ENCODE measurements at regions not wholly inside any gene's neighbourhood (a gene's known extent, or its start where the extent isn't known, plus 50 kb on each side); places are given as distances from the start of the nearest gene placed in this dataset.

DNA sequence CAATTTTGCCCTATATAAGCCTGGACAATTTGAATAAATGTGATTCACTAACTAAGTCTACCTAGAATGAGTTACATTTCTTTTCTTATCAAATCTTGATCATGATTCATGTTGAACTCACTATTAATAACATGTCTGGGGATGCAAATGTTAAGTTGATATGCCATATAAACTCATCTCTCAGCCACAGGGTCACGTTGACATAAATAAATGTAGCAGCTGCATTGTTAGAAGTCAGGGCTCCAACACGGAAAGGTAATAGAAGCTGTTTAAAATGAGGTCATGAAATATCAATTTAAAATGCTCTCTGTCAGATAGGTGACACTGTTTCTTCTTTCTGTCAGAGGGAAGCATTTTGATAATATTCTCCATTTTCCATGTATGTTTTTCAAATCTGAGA, 521.9 kb downstream of the CCDC85A start:
- H4K20me1 ChIP-seq (ENCODE audit: low read depth), result no peaks in the 10 kb centered on the region
- Mint-ChIP-seq H3K4me3 (no peak overlapping the region), H3K27me3 (ENCODE audit: insufficient read depth, low read depth) (no peaks in the 10 kb centered on the region), H3K9me3 (no peaks in the 10 kb centered on the region), H3K27ac (no peak overlapping the region), H3K4me1 (no peaks in the 10 kb centered on the region), H3K36me3 (no peaks in the 10 kb centered on the region)
- H3K4me3 ChIP-seq, result no peak overlapping the region
- H3K27ac ChIP-seq, result no peak overlapping the region
- no peak for DNase-seq (ENCODE audit: low spot score)
- no peaks in the 10 kb centered on the region for H3K27me3 ChIP-seq
- TF ChIP-seq EZH2phosphoT487 (IDR thresholded peaks at IDR 0.05), result no peak
- TF ChIP-seq, protein P1, sequence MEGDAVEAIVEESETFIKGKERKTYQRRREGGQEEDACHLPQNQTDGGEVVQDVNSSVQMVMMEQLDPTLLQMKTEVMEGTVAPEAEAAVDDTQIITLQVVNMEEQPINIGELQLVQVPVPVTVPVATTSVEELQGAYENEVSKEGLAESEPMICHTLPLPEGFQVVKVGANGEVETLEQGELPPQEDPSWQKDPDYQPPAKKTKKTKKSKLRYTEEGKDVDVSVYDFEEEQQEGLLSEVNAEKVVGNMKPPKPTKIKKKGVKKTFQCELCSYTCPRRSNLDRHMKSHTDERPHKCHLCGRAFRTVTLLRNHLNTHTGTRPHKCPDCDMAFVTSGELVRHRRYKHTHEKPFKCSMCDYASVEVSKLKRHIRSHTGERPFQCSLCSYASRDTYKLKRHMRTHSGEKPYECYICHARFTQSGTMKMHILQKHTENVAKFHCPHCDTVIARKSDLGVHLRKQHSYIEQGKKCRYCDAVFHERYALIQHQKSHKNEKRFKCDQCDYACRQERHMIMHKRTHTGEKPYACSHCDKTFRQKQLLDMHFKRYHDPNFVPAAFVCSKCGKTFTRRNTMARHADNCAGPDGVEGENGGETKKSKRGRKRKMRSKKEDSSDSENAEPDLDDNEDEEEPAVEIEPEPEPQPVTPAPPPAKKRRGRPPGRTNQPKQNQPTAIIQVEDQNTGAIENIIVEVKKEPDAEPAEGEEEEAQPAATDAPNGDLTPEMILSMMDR (IDR thresholded peaks at IDR 0.05), result no peak
- no peak for TF ChIP-seq EZH2 (IDR thresholded peaks at IDR 0.05)
- no peaks in the 10 kb centered on the region for H3K4me1 ChIP-seq
- H3K79me2 ChIP-seq (ENCODE audit: low read depth), result no peaks in the 10 kb centered on the region
- H3K9ac ChIP-seq, result no peak overlapping the region
- no peaks in the 10 kb centered on the region for H3K9me3 ChIP-seq (ENCODE audit: low read depth)
- H3K4me2 ChIP-seq, result no peak overlapping the region
- H3F3A ChIP-seq (ENCODE audit: low read depth), result no peaks in the 10 kb centered on the region
- H3K36me3 ChIP-seq, result no peaks in the 10 kb centered on the region
- H2AFZ ChIP-seq (replicated peaks), result no peak overlapping the region

DNA sequence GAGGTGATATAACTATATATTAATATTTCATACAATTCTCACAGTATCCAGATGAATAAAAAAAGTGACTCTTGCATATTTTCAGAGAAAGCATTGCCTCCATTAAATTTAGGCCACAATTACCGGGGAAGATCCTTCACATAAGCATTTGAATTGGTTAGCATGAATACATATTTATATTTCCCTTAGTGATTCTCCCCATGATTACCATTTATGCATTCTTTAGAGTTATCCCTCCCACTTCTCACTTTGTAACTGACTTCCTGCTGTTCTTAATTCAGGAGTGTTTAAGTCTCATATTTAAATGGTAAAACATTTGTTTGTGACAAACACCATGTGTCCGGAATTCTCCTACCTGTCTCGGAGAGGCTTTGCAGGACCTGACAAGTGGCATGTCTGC, 523.4 kb downstream of the CCDC85A start:
- H3K4me1 ChIP-seq, result no peaks in the 10 kb centered on the region
- Mint-ChIP-seq H3K4me1 (no peaks in the 10 kb centered on the region), H3K36me3 (no peaks in the 10 kb centered on the region), H3K9me3 (no peaks in the 10 kb centered on the region), H3K27me3 (ENCODE audit: insufficient read depth, low read depth) (no peaks in the 10 kb centered on the region), H3K27ac (no peak overlapping the region), H3K4me3 (no peak overlapping the region)
- no peaks in the 10 kb centered on the region for H3K27me3 ChIP-seq
- no peak overlapping the region for H3K4me3 ChIP-seq
- no peaks in the 10 kb centered on the region for H3K79me2 ChIP-seq (ENCODE audit: low read depth)
- no peaks in the 10 kb centered on the region for H3K9me3 ChIP-seq (ENCODE audit: low read depth)
- H4K20me1 ChIP-seq (ENCODE audit: low read depth), result no peaks in the 10 kb centered on the region
- no peaks in the 10 kb centered on the region for H3F3A ChIP-seq (ENCODE audit: low read depth)
- no peak for DNase-seq (ENCODE audit: low spot score)
- no peak overlapping the region for H2AFZ ChIP-seq (replicated peaks)
- no peak overlapping the region for H3K27ac ChIP-seq
- H3K9ac ChIP-seq, result no peak overlapping the region
- H3K4me2 ChIP-seq, result no peak overlapping the region
- TF ChIP-seq EZH2phosphoT487 (IDR thresholded peaks at IDR 0.05) (no peak), EZH2 (IDR thresholded peaks at IDR 0.05) (no peak)
- TF ChIP-seq, protein P1 (IDR thresholded peaks at IDR 0.05), result no peak
- H3K36me3 ChIP-seq, result no peaks in the 10 kb centered on the region

DNA sequence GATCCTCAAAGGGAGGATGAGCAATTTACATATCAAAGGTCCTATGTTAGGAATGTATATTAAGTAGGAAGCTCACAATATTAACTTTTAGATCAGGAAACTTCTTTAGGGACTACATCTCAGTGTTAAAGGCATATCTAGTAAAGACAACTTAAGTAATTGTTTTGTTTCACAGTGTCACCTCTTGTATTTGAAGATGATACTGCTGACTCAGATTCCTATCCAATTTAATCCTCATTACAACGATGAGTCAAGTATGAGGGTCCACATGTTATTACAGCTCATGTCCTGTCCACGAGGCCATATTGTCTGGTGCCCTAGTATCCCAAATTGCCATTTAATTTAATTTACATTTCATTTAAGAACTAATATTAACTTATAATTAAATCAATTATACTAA, 523.9 kb downstream of the CCDC85A start:
- no peaks in the 10 kb centered on the region for H3K27me3 Mint-ChIP-seq (ENCODE audit: insufficient read depth, low read depth)
- Histone ChIP-seq H3K4me2 (no peak overlapping the region), H3K4me3 (no peak overlapping the region), H3K36me3 (no peaks in the 10 kb centered on the region), H3F3A (ENCODE audit: low read depth) (no peaks in the 10 kb centered on the region), H2AFZ (replicated peaks) (no peak overlapping the region), H3K9ac (no peak overlapping the region), H4K20me1 (ENCODE audit: low read depth) (no peaks in the 10 kb centered on the region), H3K79me2 (ENCODE audit: low read depth) (no peaks in the 10 kb centered on the region), H3K27ac (no peak overlapping the region), H3K27me3 (no peaks in the 10 kb centered on the region), H3K9me3 (ENCODE audit: low read depth) (no peaks in the 10 kb centered on the region), H3K4me1 (no peaks in the 10 kb centered on the region)
- H3K27ac Mint-ChIP-seq, result no peak overlapping the region
- TF ChIP-seq EZH2 (IDR thresholded peaks at IDR 0.05), result no peak
- TF ChIP-seq, protein P1 (IDR thresholded peaks at IDR 0.05), result no peak
- TF ChIP-seq EZH2phosphoT487 (IDR thresholded peaks at IDR 0.05), result no peak
- no peaks in the 10 kb centered on the region for H3K4me1 Mint-ChIP-seq
- H3K9me3 Mint-ChIP-seq, result no peaks in the 10 kb centered on the region
- H3K4me3 Mint-ChIP-seq, result no peak overlapping the region
- H3K36me3 Mint-ChIP-seq, result no peaks in the 10 kb centered on the region
- DNase-seq (ENCODE audit: low spot score), result no peak

- H3K36me3 Mint-ChIP-seq, result no peaks in the 10 kb centered on the region
- H3F3A ChIP-seq (ENCODE audit: low read depth), result no peaks in the 10 kb centered on the region
- H4K20me1 ChIP-seq (ENCODE audit: low read depth), result no peaks in the 10 kb centered on the region
- H3K4me1 ChIP-seq, result no peaks in the 10 kb centered on the region
- H3K27ac Mint-ChIP-seq, result no peak overlapping the region
- H3K27ac ChIP-seq, result no peak overlapping the region
- H3K4me3 Mint-ChIP-seq, result no peak overlapping the region
- no peak for TF ChIP-seq EZH2 (IDR thresholded peaks at IDR 0.05)
- TF ChIP-seq EZH2phosphoT487 (IDR thresholded peaks at IDR 0.05), result no peak
- TF ChIP-seq, protein P1 (IDR thresholded peaks at IDR 0.05), result no peak
- no peaks in the 10 kb centered on the region for H3K27me3 ChIP-seq
- no peaks in the 10 kb centered on the region for H3K4me1 Mint-ChIP-seq
- H3K27me3 Mint-ChIP-seq (ENCODE audit: insufficient read depth, low read depth), result no peaks in the 10 kb centered on the region
- H3K9me3 ChIP-seq (ENCODE audit: low read depth), result no peaks in the 10 kb centered on the region
- no peak overlapping the region for H3K4me2 ChIP-seq
- no peaks in the 10 kb centered on the region for H3K9me3 Mint-ChIP-seq
- H2AFZ ChIP-seq (replicated peaks), result no peak overlapping the region
- no peak overlapping the region for H3K9ac ChIP-seq
- H3K79me2 ChIP-seq (ENCODE audit: low read depth), result no peaks in the 10 kb centered on the region
- no peaks in the 10 kb centered on the region for H3K36me3 ChIP-seq
- DNase-seq (ENCODE audit: low spot score), result no peak
- no peak overlapping the region for H3K4me3 ChIP-seq
Measured at GRCh38 chr2:56709181-56709580, 525.4 kb downstream of the CCDC85A start.
